ENCODE measurements at regions not wholly inside any gene's neighbourhood (a gene's known extent, or its start where the extent isn't known, plus 50 kb on each side); places are given as distances from the start of the nearest gene placed in this dataset.

- Histone ChIP-seq H3K27ac (no peak overlapping the region), H4K20me1 (no peaks in the 10 kb centered on the region), H3K9ac (no peak overlapping the region), H3K4me3 (no peak overlapping the region), H3K4me1 (peaks cover 8% of the 10 kb centered on the region; the same call in 1 of the 2 replicates), H3K4me2 (no peak overlapping the region), H3K36me3 (no peaks in the 10 kb centered on the region), H3K9me3 (no peaks in the 10 kb centered on the region), H3K27me3 (no peaks in the 10 kb centered on the region)
- TF ChIP-seq Cebpa-rat (IDR thresholded peaks at IDR 0.05): no peak
These were observed 1525.3 kb upstream of the TMEM132C start for GRCh38 chr12:126741536-126742240.

- TF ChIP-seq Cebpa-rat (IDR thresholded peaks at IDR 0.05): no peak
- H3K4me2 ChIP-seq: no peak overlapping the region
- no peak overlapping the region for H3K4me3 ChIP-seq
- no peaks in the 10 kb centered on the region for H3K27me3 ChIP-seq
- H3K27ac ChIP-seq: no peak overlapping the region
- no peaks in the 10 kb centered on the region for H3K9me3 ChIP-seq
- H3K4me1 ChIP-seq: peaks cover 8% of the 10 kb centered on the region; the same call in 1 of the 2 replicates
- H3K36me3 ChIP-seq: no peaks in the 10 kb centered on the region
- H3K9ac ChIP-seq: no peak overlapping the region
- no peaks in the 10 kb centered on the region for H4K20me1 ChIP-seq
These were observed 1524.7 kb upstream of the TMEM132C start for GRCh38 chr12:126742241-126742641.

- Histone ChIP-seq H3K27ac (no peak overlapping the region), H3K36me3 (no peaks in the 10 kb centered on the region), H3K4me2 (no peak overlapping the region), H3K27me3 (no peaks in the 10 kb centered on the region), H3K9ac (no peak overlapping the region), H3K4me1 (peaks cover 8% of the 10 kb centered on the region; the same call in 1 of the 2 replicates), H4K20me1 (no peaks in the 10 kb centered on the region), H3K4me3 (no peak overlapping the region), H3K9me3 (no peaks in the 10 kb centered on the region)
- no peak for TF ChIP-seq Cebpa-rat (IDR thresholded peaks at IDR 0.05)
These were observed 1519.3 kb upstream of the TMEM132C start for GRCh38 chr12:126747530-126748149.

DNA sequence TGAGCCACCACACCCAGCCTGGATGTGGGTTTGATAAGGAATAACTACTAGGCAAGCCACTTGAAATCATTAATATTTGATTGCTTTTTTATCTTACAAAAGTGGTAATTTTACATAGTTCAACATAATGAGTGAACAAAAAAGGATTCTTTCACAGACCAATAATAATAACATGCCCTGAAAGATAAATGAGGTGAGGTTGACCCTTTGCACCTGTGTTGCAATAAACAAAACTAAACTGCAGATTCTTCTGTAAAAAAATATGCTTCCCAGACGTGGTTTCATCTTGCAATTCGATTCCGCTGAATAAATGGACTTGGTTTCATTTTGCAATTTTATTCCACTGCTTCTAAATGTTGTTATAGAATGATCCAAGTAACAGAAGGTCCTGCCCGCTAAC, 1514.9 kb upstream of the TMEM132C start:
- H3K9me3 ChIP-seq: no peaks in the 10 kb centered on the region
- H3K4me3 ChIP-seq: no peak overlapping the region
- no peaks in the 10 kb centered on the region for H4K20me1 ChIP-seq
- H3K36me3 ChIP-seq: no peaks in the 10 kb centered on the region
- H3K4me1 ChIP-seq: no peaks in the 10 kb centered on the region
- H3K27ac ChIP-seq: no peak overlapping the region
- no peak overlapping the region for H3K4me2 ChIP-seq
- no peaks in the 10 kb centered on the region for H3K27me3 ChIP-seq
- TF ChIP-seq Cebpa-rat (IDR thresholded peaks at IDR 0.05): no peak
- no peak overlapping the region for H3K9ac ChIP-seq

DNA sequence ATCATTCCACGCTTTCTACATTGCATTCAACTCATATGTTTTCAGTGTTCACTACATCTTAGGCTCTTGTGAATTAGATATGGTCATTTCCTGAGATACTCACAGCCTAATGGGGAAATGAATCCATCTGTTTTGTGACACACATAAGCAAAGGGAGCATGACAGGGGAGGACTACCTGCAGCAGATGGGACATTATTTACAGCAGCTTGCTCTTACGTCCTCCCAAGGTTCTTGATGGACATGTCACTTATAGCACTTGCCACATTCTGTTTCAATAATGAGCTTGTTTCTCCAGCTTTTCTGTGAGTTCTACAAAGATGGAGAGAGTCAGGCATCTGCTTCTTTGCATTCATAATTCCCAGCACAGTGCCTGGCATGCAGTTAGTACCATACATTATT, 1509.6 kb upstream of the TMEM132C start:
- H3K4me3 ChIP-seq: no peak overlapping the region
- peaks cover under 1% of the 10 kb centered on the region; the same call in 1 of the 2 replicates for H3K9me3 ChIP-seq
- TF ChIP-seq Cebpa-rat (IDR thresholded peaks at IDR 0.05): no peak
- H3K4me1 ChIP-seq: no peaks in the 10 kb centered on the region
- no peaks in the 10 kb centered on the region for H3K27me3 ChIP-seq
- no peaks in the 10 kb centered on the region for H3K36me3 ChIP-seq
- no peak overlapping the region for H3K9ac ChIP-seq
- no peak overlapping the region for H3K4me2 ChIP-seq
- H3K27ac ChIP-seq: no peak overlapping the region
- no peaks in the 10 kb centered on the region for H4K20me1 ChIP-seq

DNA sequence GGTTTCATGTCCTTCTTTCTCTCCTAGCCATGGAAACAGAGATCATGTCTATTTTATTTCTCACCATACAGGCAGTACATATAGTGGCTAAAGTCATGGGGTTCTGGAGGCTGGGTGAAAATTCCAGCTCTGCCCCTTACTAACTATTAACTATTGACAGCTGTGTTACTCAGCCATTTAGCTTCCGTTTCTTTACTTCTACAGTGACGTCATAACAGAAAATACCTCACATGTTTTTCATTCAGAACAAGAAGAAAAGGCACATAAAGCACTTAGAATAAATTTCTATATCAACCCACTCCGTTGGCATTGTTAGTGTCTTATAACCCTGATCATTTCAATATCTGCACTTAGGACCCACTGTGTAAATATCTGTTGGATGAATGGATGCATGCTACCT, 1506.9 kb upstream of the TMEM132C start:
- Histone ChIP-seq H3K27ac (no peak overlapping the region), H3K9me3 (peaks cover 28% of the 10 kb centered on the region), H3K27me3 (no peaks in the 10 kb centered on the region), H3K4me2 (no peak overlapping the region), H3K36me3 (no peaks in the 10 kb centered on the region), H3K4me1 (no peaks in the 10 kb centered on the region), H3K4me3 (no peak overlapping the region), H4K20me1 (no peaks in the 10 kb centered on the region), H3K9ac (no peak overlapping the region)
- no peak for TF ChIP-seq Cebpa-rat (IDR thresholded peaks at IDR 0.05)

DNA sequence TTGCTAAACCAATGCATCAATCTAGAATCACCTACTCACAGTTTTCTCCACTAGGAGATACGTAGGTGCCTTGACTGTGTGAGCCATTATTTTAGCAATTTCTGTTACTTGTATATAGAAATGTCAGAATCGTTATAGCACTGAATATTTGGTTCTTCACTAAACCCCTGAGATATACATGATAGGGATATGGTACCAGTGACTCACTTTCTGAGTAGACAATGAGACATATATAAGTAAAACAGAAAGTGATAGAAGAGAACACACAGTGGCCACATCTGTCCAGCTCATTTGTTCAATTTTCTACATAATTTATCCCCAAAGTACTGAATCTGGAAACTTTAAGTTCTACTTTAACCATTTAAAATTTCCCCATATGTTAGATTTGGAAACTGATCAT, 1505.5 kb upstream of the TMEM132C start:
- no peak overlapping the region for H3K27ac ChIP-seq
- no peak overlapping the region for H3K9ac ChIP-seq
- H4K20me1 ChIP-seq: no peaks in the 10 kb centered on the region
- H3K36me3 ChIP-seq: no peaks in the 10 kb centered on the region
- no peak overlapping the region for H3K4me3 ChIP-seq
- H3K9me3 ChIP-seq: peaks cover 41% of the 10 kb centered on the region
- no peak for TF ChIP-seq Cebpa-rat (IDR thresholded peaks at IDR 0.05)
- H3K4me2 ChIP-seq: no peak overlapping the region
- H3K27me3 ChIP-seq: no peaks in the 10 kb centered on the region
- no peaks in the 10 kb centered on the region for H3K4me1 ChIP-seq

DNA sequence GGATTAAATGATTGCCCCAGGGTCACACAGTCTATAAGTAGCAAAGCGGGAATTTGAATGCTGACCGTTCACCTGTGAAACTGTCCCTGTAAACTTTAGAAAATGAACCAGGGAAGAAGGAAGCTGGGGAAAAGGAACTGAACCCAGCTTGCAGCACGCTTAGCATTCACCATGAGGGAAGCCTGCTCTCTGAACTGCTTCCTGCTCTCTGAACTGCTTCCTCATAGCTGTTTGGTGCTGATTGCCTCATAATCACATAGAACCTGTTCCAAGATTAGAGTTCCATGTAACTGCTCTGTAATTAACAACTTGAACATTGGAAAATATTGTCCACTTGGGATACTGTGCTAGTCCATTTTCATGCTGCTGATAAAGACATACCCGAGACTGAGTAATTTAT, 1504.8 kb upstream of the TMEM132C start:
- H3K36me3 ChIP-seq: 0 out of 2 replicates have a peak, but pooled peaks cover 2% of the 10 kb centered on the region
- no peak overlapping the region for H3K9ac ChIP-seq
- H3K27me3 ChIP-seq: no peaks in the 10 kb centered on the region
- no peak for TF ChIP-seq Cebpa-rat (IDR thresholded peaks at IDR 0.05)
- H3K4me3 ChIP-seq: no peak overlapping the region
- no peaks in the 10 kb centered on the region for H3K4me1 ChIP-seq
- H3K27ac ChIP-seq: no peak overlapping the region
- peaks cover 48% of the 10 kb centered on the region for H3K9me3 ChIP-seq
- H4K20me1 ChIP-seq: no peaks in the 10 kb centered on the region
- no peak overlapping the region for H3K4me2 ChIP-seq

GRCh38 chr12:126763359-126763758, 1503.6 kb upstream of the TMEM132C start:
- H3K27ac ChIP-seq: no peak overlapping the region
- H3K36me3 ChIP-seq: 0 out of 2 replicates have a peak, but pooled peaks cover 6% of the 10 kb centered on the region
- peaks cover 58% of the 10 kb centered on the region for H3K9me3 ChIP-seq
- no peak for TF ChIP-seq Cebpa-rat (IDR thresholded peaks at IDR 0.05)
- no peak overlapping the region for H3K4me2 ChIP-seq
- H3K27me3 ChIP-seq: no peaks in the 10 kb centered on the region
- peaks cover 1% of the 10 kb centered on the region for H3K4me1 ChIP-seq
- H3K9ac ChIP-seq: no peak overlapping the region
- no peak overlapping the region for H3K4me3 ChIP-seq
- no peaks in the 10 kb centered on the region for H4K20me1 ChIP-seq

GRCh38 chr12:126767334-126767733, 1499.6 kb upstream of the TMEM132C start:
- Histone ChIP-seq H3K36me3 (0 out of 2 replicates have a peak, but pooled peaks cover 6% of the 10 kb centered on the region), H4K20me1 (no peaks in the 10 kb centered on the region), H3K4me2 (no peak overlapping the region), H3K9ac (no peak overlapping the region), H3K4me1 (peaks cover 13% of the 10 kb centered on the region), H3K27ac (no peak overlapping the region), H3K9me3 (peaks cover 69% of the 10 kb centered on the region), H3K27me3 (no peaks in the 10 kb centered on the region), H3K4me3 (no peak overlapping the region)
- TF ChIP-seq Cebpa-rat (IDR thresholded peaks at IDR 0.05): no peak
